HAP-1 (cell line): ENCODE measurements at regions not wholly inside any gene's neighbourhood (a gene's known extent, or its start where the extent isn't known, plus 50 kb on each side); places are given as distances from the start of the nearest gene placed in this dataset.

Experiments
- DNase-seq, 2 experiments: peaks; one replicate each; pipeline ENCODE4 v3.0.0-alpha.2; 2016 to 2020; ENCODE audit warnings: low spot score in 2 of 2
- H3K27me3 ChIP-seq: fragments of 250-450 bp; sonication (Bioruptor Pico); 2 replicates; pipeline ENCODE4 v1.5.1; 2020; ENCODE audit warnings: low read depth, mild to moderate bottlenecking, moderate library complexity
- H3K36me3 ChIP-seq: fragments of 250-450 bp; sonication (Bioruptor Pico); replicated peaks from 2 replicates; pipeline ENCODE4 v1.5.1; 2020; ENCODE audit warnings: mild to moderate bottlenecking
- H3K4me1 ChIP-seq: fragments of 250-450 bp; sonication (Bioruptor Pico); 2 replicates; pipeline ENCODE4 v1.5.1; 2020; ENCODE audit warnings: mild to moderate bottlenecking
- H3K4me3 ChIP-seq: fragments of 250-450 bp; sonication (Bioruptor Pico); 2 replicates; pipeline ENCODE4 v1.5.1; 2020; ENCODE audit warnings: mild to moderate bottlenecking, moderate library complexity
- H3K9me3 ChIP-seq: fragments of 250-450 bp; sonication (Bioruptor Pico); 2 replicates; pipeline ENCODE4 v1.5.1; 2020; ENCODE audit warnings: mild to moderate bottlenecking, moderate library complexity
- in situ Hi-C: fragments of 300-500 bp; cut with MboI; formaldehyde crosslinking; loops from 3 replicates; pipeline ENCODE4 v1.14.3; 2020; ENCODE audit warnings: low sequenced_read_pairs, inconsistent platforms, mixed read lengths

DNA sequence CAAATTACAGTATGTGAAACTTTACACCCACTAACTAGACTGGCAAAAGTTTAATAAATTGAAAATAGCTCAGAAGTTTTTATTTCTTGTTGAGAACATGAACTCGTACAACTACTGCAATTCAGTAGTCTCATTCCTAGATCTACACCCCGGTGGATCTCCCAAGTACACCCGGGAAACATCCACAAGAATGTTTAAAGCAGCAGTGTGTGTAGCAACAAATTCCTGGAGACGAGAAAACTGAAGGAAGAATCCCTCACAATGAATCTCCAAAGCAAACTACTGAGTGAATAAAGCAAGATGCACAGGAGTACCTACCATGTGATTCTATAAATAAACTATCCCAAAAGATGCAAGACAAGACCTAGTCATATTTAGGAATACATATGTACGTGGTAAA is 954.0 kb upstream of the MAP3K7 start:
- Histone ChIP-seq H3K36me3 (no peaks in the 10 kb centered on the region), H3K9me3 (no peaks in the 10 kb centered on the region), H3K4me3 (no peak overlapping the region), H3K4me1 (no peaks in the 10 kb centered on the region), H3K27me3 (no peaks in the 10 kb centered on the region)
- no peak for DNase-seq
- in situ Hi-C loops, result no loop called here

DNA sequence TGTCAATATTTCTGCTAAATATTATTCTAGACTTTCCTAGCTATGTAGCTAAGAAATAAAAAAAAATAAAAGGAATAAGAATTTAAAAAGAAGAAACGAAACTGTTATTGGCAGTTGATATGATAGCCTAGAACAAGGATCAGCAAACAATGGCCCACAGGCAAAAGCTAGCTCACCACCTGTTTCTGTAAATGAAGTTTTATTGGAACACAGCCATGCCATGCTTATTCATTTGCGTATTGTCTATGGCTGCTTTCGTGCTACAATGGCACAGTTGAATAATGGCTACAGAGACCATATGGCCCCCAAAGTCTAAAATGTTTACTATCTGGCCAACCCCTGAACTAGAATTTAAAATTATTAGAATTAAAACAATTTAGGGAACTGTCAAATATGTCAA is 952.6 kb upstream of the MAP3K7 start:
- Histone ChIP-seq H3K27me3 (no peaks in the 10 kb centered on the region), H3K36me3 (no peaks in the 10 kb centered on the region), H3K9me3 (no peaks in the 10 kb centered on the region), H3K4me1 (no peaks in the 10 kb centered on the region), H3K4me3 (no peak overlapping the region)
- DNase-seq, result no peak
- in situ Hi-C loops, result no loop called here

- no peak for DNase-seq
- in situ Hi-C loops, result no loop called here
- Histone ChIP-seq H3K4me3 (no peak overlapping the region), H3K27me3 (no peaks in the 10 kb centered on the region), H3K9me3 (no peaks in the 10 kb centered on the region), H3K4me1 (no peaks in the 10 kb centered on the region), H3K36me3 (no peaks in the 10 kb centered on the region)
Measured at GRCh38 chr6:91538622-91539021, 951.8 kb upstream of the MAP3K7 start.

GRCh38 chr6:91534614-91535013 is 947.7 kb upstream of the MAP3K7 start:
- no peak for DNase-seq
- no peaks in the 10 kb centered on the region for H3K27me3 ChIP-seq
- no peaks in the 10 kb centered on the region for H3K36me3 ChIP-seq
- no peaks in the 10 kb centered on the region for H3K9me3 ChIP-seq
- in situ Hi-C loops, result no loop called here
- H3K4me3 ChIP-seq, result no peak overlapping the region
- H3K4me1 ChIP-seq, result no peaks in the 10 kb centered on the region

DNA sequence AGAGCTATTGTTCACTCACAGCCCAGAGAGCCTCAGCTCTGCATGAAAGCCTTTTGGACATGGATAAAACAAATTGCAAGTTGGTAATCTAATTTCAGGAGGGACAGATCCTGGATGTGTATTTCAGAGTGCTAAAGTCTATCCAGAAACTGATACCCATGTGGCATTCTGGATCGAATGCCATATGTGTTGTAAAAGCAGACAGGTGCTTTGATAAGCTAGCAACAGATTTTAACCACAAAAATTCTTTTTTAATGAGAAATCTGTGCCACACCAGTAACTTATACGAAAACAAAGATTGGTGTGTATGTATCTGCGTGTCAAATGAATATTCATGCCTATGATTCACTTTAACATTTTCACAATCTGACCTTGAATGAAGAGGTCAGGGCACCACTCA is 936.6 kb upstream of the MAP3K7 start:
- DNase-seq, result no peak
- in situ Hi-C loops, result no loop called here
- no peaks in the 10 kb centered on the region for H3K36me3 ChIP-seq
- H3K4me1 ChIP-seq, result no peaks in the 10 kb centered on the region
- no peak overlapping the region for H3K4me3 ChIP-seq
- H3K9me3 ChIP-seq, result no peaks in the 10 kb centered on the region
- H3K27me3 ChIP-seq, result no peaks in the 10 kb centered on the region

GRCh38 chr6:91521999-91522398 is 935.1 kb upstream of the MAP3K7 start:
- Histone ChIP-seq H3K36me3 (no peaks in the 10 kb centered on the region), H3K9me3 (no peaks in the 10 kb centered on the region), H3K4me3 (no peak overlapping the region), H3K27me3 (no peaks in the 10 kb centered on the region), H3K4me1 (no peaks in the 10 kb centered on the region)
- in situ Hi-C loops, result no loop called here
- DNase-seq, result no peak

DNA sequence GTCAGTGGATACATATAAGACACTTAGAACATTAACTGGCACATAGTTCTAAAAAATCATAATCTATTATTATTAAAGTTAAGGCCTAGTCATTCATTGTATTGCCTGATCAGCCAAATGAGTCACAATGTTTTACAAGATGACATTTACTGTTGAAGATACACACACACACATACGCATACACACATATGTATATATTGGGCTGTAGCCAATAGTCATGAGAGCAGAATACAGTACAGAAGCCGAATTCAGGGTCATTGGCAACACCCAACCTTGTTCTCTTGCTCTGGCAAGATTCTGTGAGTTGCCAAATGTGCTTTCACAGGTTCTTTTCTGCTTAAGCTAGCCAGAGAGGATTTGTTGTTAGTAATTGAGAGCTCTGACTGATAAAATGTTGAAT is 922.8 kb upstream of the MAP3K7 start:
- no peak for DNase-seq
- Histone ChIP-seq H3K4me3 (no peak overlapping the region), H3K27me3 (no peaks in the 10 kb centered on the region), H3K36me3 (no peaks in the 10 kb centered on the region), H3K4me1 (no peaks in the 10 kb centered on the region), H3K9me3 (no peaks in the 10 kb centered on the region)
- in situ Hi-C loops, result no loop called here

GRCh38 chr6:91509039-91509438 is 922.2 kb upstream of the MAP3K7 start:
- no peaks in the 10 kb centered on the region for H3K36me3 ChIP-seq
- no peak for DNase-seq
- no peaks in the 10 kb centered on the region for H3K9me3 ChIP-seq
- H3K4me1 ChIP-seq, result no peaks in the 10 kb centered on the region
- in situ Hi-C loops, result no loop called here
- no peak overlapping the region for H3K4me3 ChIP-seq
- no peaks in the 10 kb centered on the region for H3K27me3 ChIP-seq

DNA sequence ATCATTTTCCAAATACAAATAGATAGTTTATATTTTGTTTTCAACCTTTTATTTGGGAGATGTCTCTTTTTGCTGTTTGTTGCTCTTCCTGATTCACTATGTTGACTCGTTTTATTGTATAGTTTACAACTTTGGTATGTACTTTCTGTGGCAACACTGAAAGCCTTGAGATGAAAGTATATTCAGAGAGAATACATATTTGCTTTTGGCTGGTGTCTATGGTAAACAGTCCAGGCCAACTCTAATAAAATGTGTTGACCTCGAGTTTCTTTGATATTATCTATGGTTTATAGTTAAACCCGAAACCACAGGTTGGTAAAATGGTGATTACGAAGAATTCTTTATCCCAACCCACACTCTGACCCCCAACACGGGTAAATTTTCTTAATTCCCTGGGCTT is 919.6 kb upstream of the MAP3K7 start:
- no peaks in the 10 kb centered on the region for H3K27me3 ChIP-seq
- DNase-seq, result no peak
- in situ Hi-C loops, result no loop called here
- no peak overlapping the region for H3K4me3 ChIP-seq
- H3K4me1 ChIP-seq, result no peaks in the 10 kb centered on the region
- no peaks in the 10 kb centered on the region for H3K9me3 ChIP-seq
- no peaks in the 10 kb centered on the region for H3K36me3 ChIP-seq

DNA sequence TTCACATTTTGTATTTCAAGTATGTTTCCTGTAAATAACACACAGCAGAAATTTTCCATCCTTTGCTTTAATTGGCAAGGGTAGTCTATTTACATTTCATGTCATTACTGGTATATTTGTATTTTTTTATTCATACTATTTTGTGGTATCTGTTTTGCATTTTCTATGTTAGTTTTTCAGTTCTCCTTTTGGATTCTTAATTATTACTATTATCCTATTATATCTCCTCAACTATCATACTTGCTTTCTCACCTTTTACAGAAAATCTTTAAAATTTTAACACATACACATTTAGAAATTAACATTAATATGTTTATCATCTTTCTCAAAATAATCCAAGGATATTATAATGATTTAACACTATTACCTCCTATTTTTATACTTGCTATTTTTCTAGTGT is 918.3 kb upstream of the MAP3K7 start:
- Histone ChIP-seq H3K27me3 (no peaks in the 10 kb centered on the region), H3K36me3 (no peaks in the 10 kb centered on the region), H3K4me3 (no peak overlapping the region), H3K9me3 (no peaks in the 10 kb centered on the region), H3K4me1 (no peaks in the 10 kb centered on the region)
- in situ Hi-C loops, result no loop called here
- DNase-seq, result no peak

GRCh38 chr6:91501930-91502329 is 915.1 kb upstream of the MAP3K7 start:
- no peaks in the 10 kb centered on the region for H3K36me3 ChIP-seq
- in situ Hi-C loops, result no loop called here
- no peaks in the 10 kb centered on the region for H3K9me3 ChIP-seq
- no peak for DNase-seq
- H3K4me3 ChIP-seq, result no peak overlapping the region
- H3K27me3 ChIP-seq, result no peaks in the 10 kb centered on the region
- no peaks in the 10 kb centered on the region for H3K4me1 ChIP-seq

GRCh38 chr6:91500689-91501303 is 913.9 kb upstream of the MAP3K7 start:
- no peaks in the 10 kb centered on the region for H3K27me3 ChIP-seq
- no peak for DNase-seq
- no peak overlapping the region for H3K4me3 ChIP-seq
- H3K36me3 ChIP-seq, result no peaks in the 10 kb centered on the region
- H3K4me1 ChIP-seq, result no peaks in the 10 kb centered on the region
- no peaks in the 10 kb centered on the region for H3K9me3 ChIP-seq
- in situ Hi-C loops, result no loop called here

- no peaks in the 10 kb centered on the region for H3K27me3 ChIP-seq
- DNase-seq, result no peak
- H3K4me3 ChIP-seq, result no peak overlapping the region
- H3K36me3 ChIP-seq, result no peaks in the 10 kb centered on the region
- in situ Hi-C loops, result no loop called here
- no peaks in the 10 kb centered on the region for H3K9me3 ChIP-seq
- no peaks in the 10 kb centered on the region for H3K4me1 ChIP-seq
Measured at GRCh38 chr6:91498576-91498975, 911.7 kb upstream of the MAP3K7 start.

- in situ Hi-C loops, result no loop called here
- Histone ChIP-seq H3K4me1 (no peaks in the 10 kb centered on the region), H3K9me3 (no peaks in the 10 kb centered on the region), H3K27me3 (no peaks in the 10 kb centered on the region), H3K4me3 (no peak overlapping the region), H3K36me3 (no peaks in the 10 kb centered on the region)
- DNase-seq, result no peak
Measured at GRCh38 chr6:91497770-91498169, 910.9 kb upstream of the MAP3K7 start.

DNA sequence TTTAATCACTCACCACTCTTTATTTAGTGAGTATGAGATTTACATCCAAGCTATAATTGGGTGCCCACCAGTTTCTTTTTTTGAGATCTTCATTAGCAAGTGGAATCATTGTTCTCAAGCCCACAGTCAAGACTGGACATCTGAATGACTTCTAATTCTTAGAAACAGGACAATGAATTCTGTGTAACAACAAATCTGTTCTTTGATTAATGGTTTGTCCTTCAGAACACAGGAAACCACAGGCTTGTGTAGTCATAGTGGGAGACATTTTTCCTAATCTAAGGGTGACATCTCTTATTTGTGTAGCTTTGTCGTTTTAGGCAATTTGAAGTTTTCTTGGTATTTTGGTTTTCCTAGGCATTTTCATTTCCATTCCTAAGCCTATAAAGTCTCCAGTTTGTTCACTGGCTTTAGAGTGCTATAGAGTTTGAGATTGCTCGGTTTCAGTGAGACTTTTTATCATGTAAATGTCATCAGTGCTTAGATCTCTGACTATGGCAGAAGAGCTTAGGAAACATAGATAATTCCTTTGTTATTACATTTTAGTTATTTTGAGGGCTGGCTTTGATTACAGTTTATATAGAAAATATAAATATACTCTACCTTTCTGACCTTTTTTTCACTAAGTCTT is 903.9 kb upstream of the MAP3K7 start:
- in situ Hi-C loops, result no loop called here
- no peak overlapping the region for H3K4me3 ChIP-seq
- no peaks in the 10 kb centered on the region for H3K27me3 ChIP-seq
- peak in 1 of 2 experiments; percentile 52 for DNase-seq
- H3K4me1 ChIP-seq, result peaks cover 7% of the 10 kb centered on the region
- H3K36me3 ChIP-seq, result no peaks in the 10 kb centered on the region
- H3K9me3 ChIP-seq, result no peaks in the 10 kb centered on the region
